SU-DHL-6 (cell line): ENCODE measurements at regions not wholly inside any gene's neighbourhood (a gene's known extent, or its start where the extent isn't known, plus 50 kb on each side); places are given as distances from the start of the nearest gene placed in this dataset.

Experiments
- EZH2phosphoT487 ChIP-seq: fragments of 200-600 bp; sonication (generic), shearing (Covaris generic); conservative IDR thresholded peaks from 2 replicates; pipeline ENCODE4 v1.6.1; 2018; ENCODE audit warnings: mild to moderate bottlenecking, antibody characterized with exemption, low read length, moderate library complexity, mixed read lengths
- TF ChIP-seq, protein P1 (sequence below): fragments of 200-600 bp; sonication (generic); IDR thresholded peaks from one replicate; pipeline ENCODE4 v1.5.1; 2017; ENCODE audit warnings: antibody characterized with exemption, mild to moderate bottlenecking, low read length, moderate library complexity; ENCODE audit not compliant: insufficient read depth, poor library complexity, severe bottlenecking

DNA sequence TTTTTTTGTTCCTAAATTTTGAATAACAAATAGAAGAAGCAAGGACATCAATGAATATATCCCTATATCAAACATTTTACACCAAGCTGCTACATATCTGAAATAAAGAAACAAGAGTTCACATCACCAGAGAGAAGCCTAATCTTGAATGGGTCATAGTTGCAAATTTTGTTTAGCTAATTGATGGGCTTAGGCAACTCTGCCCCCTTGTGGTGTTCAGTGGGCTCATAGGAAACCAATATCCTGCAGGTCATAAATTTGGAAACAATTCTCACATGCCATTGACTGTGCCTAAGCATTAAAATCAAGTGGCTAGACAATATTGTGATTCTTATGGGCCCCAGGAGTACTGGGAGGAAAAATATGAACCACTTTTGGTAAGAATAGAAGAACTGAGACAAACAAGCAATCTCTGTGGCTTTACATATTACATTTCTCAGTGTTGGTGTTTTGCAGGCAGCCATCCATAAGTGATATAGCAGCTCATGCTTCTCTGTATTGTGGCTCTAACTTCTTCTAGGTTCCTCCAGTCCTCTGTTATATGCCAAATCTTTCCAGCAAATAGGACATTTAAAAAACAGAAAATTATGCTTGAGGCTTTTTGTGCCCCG, 1262.8 kb upstream of the PRMT6 start:
- TF ChIP-seq, protein P1, sequence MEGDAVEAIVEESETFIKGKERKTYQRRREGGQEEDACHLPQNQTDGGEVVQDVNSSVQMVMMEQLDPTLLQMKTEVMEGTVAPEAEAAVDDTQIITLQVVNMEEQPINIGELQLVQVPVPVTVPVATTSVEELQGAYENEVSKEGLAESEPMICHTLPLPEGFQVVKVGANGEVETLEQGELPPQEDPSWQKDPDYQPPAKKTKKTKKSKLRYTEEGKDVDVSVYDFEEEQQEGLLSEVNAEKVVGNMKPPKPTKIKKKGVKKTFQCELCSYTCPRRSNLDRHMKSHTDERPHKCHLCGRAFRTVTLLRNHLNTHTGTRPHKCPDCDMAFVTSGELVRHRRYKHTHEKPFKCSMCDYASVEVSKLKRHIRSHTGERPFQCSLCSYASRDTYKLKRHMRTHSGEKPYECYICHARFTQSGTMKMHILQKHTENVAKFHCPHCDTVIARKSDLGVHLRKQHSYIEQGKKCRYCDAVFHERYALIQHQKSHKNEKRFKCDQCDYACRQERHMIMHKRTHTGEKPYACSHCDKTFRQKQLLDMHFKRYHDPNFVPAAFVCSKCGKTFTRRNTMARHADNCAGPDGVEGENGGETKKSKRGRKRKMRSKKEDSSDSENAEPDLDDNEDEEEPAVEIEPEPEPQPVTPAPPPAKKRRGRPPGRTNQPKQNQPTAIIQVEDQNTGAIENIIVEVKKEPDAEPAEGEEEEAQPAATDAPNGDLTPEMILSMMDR: peak; percentile 70
- no peak for TF ChIP-seq EZH2phosphoT487
